ENCODE measurements at regions not wholly inside any gene's neighbourhood (a gene's known extent, or its start where the extent isn't known, plus 50 kb on each side); places are given as distances from the start of the nearest gene placed in this dataset.

DNA sequence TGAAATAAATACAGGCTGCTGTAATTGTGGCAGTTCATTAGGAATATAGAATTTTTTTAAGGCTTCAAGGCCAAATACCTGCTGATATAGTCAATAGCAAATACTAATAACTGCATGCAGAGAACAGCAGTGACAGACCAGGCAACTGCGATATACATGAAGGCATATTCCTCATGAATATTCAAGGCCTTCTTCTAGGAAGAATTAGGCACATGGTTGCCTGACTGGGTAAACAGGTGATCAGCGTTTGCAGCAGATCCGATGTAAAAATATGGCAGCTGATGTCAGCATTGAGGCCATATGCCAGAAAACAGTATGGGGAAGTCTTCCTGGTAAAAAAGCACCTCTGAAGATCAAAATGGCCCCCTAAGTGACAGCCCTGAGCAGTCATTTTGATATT lies 629.7 kb downstream of the UQCRFS1 start:
- no peaks in the 10 kb centered on the region for H3K4me1 ChIP-seq
- peaks cover 0 to 7% (median 0%) of the 10 kb centered on the region in 8 donors for H3K9me3 ChIP-seq
- no peak overlapping the region for H3K4me3 ChIP-seq
- WGBS, 5 donors = 86 to 93% (median 91%) methylated on average over 3 of the region's 3 CpGs
- no peaks in the 10 kb centered on the region for H3K36me3 ChIP-seq
- no peak overlapping the region for H3K27ac ChIP-seq
- DNase-seq = no peak
- TF ChIP-seq, protein P1, sequence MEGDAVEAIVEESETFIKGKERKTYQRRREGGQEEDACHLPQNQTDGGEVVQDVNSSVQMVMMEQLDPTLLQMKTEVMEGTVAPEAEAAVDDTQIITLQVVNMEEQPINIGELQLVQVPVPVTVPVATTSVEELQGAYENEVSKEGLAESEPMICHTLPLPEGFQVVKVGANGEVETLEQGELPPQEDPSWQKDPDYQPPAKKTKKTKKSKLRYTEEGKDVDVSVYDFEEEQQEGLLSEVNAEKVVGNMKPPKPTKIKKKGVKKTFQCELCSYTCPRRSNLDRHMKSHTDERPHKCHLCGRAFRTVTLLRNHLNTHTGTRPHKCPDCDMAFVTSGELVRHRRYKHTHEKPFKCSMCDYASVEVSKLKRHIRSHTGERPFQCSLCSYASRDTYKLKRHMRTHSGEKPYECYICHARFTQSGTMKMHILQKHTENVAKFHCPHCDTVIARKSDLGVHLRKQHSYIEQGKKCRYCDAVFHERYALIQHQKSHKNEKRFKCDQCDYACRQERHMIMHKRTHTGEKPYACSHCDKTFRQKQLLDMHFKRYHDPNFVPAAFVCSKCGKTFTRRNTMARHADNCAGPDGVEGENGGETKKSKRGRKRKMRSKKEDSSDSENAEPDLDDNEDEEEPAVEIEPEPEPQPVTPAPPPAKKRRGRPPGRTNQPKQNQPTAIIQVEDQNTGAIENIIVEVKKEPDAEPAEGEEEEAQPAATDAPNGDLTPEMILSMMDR (IDR thresholded peaks at IDR 0.05 in 8 of 11, conservative IDR thresholded peaks at IDR 0.05 in 3 of 11) = no peak
- TF ChIP-seq POLR2A (IDR thresholded peaks at IDR 0.05) = no peak
- no peak for TF ChIP-seq POLR2AphosphoS5 (IDR thresholded peaks at IDR 0.05)
- no peaks in the 10 kb centered on the region for H3K27me3 ChIP-seq (replicated peaks in 1 of 7)
- intact Hi-C loops (cut with DNase I; ENCODE audit: low total_unique reads) = no loop called here

DNA sequence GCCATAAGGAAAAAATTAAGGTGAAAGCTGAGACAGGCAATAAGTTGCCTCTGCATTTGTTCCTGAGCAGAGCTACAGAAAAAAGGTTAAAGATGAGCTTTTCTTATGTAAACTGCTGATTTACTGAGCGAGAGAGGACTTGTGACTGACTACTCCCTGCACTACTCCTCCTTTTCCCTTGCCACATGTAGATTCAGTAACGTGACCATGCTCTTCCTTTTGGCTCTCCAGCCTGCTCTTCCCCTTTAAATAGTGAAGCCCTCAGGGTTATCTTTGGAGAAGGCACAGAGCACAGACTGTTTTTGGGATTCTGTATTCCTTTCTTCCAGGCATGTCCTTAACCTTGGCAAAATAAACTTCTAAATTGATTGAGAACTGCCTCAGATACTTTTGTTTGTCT lies 630.2 kb downstream of the UQCRFS1 start:
- peaks cover 0 to 7% (median 0%) of the 10 kb centered on the region in 8 donors for H3K9me3 ChIP-seq
- intact Hi-C loops (cut with DNase I; ENCODE audit: low total_unique reads) = no loop called here
- TF ChIP-seq POLR2AphosphoS5 (IDR thresholded peaks at IDR 0.05) = no peak
- TF ChIP-seq POLR2A (IDR thresholded peaks at IDR 0.05) = no peak
- TF ChIP-seq, protein P1 (IDR thresholded peaks at IDR 0.05 in 8 of 11, conservative IDR thresholded peaks at IDR 0.05 in 3 of 11) = no peak
- no peak overlapping the region for H3K4me3 ChIP-seq
- 50 to 74% (median 59%) methylated on average over 2 of the region's 2 CpGs for WGBS, 5 donors
- no peak for DNase-seq
- H3K36me3 ChIP-seq = no peaks in the 10 kb centered on the region
- H3K27me3 ChIP-seq (replicated peaks in 1 of 7) = no peaks in the 10 kb centered on the region
- H3K4me1 ChIP-seq = no peaks in the 10 kb centered on the region
- H3K27ac ChIP-seq = no peak overlapping the region

DNA sequence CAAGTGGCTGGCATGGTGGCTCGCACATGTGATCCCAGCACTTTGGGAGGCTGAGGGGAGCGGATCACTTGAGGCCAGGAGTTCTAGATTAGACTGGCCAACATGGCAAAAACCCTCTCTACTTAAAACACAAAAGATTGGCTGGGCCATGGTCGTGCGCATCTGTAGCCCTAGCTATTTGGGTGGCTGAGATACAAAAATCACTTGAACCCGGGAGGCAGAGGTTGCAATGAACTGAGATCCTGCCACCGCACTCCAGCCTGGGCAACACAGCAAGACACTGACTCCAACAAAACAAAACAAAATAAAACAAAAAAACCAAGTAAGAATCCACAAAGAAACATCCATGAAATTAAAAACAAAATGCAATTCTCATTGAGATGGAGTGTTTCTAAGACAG lies 630.6 kb downstream of the UQCRFS1 start:
- no peak for DNase-seq

DNA sequence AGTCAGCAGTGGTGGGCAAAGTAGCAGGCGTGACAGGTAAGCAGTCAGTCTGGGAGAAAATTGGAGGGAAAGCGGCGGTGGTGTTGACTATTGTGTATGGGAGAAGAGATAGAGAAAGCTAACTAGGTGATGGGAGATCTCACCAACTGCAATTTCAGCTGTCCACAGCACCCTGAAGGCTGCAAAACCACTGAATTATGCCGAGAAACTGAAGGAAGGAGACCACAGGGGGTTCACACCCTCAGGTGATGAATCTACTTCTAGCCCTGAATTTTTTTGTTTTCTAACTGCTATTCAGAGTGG lies 631.5 kb downstream of the UQCRFS1 start:
- Histone ChIP-seq H3K27me3 (replicated peaks in 1 of 7) (no peaks in the 10 kb centered on the region), H3K36me3 (no peaks in the 10 kb centered on the region), H3K4me3 (no peak overlapping the region), H3K4me1 (no peaks in the 10 kb centered on the region), H3K9me3 (peaks cover 0 to 7% (median 0%) of the 10 kb centered on the region in 8 donors), H3K27ac (no peak overlapping the region)
- no peak for TF ChIP-seq POLR2A (IDR thresholded peaks at IDR 0.05)
- TF ChIP-seq, protein P1 (IDR thresholded peaks at IDR 0.05 in 8 of 11, conservative IDR thresholded peaks at IDR 0.05 in 3 of 11) = no peak
- TF ChIP-seq POLR2AphosphoS5 (IDR thresholded peaks at IDR 0.05) = no peak
- 61 to 75% (median 73%) methylated on average over 4 of the region's 4 CpGs for WGBS, 5 donors
- intact Hi-C loops (cut with DNase I; ENCODE audit: low total_unique reads) = no loop called here
- DNase-seq = no peak

More for the DNA sequence above, 630.6 kb downstream of the UQCRFS1 start:
- Histone ChIP-seq H3K27ac (no peak overlapping the region), H3K4me1 (no peaks in the 10 kb centered on the region), H3K36me3 (no peaks in the 10 kb centered on the region), H3K27me3 (replicated peaks in 1 of 7) (no peaks in the 10 kb centered on the region), H3K9me3 (peaks cover 0 to 7% (median 0%) of the 10 kb centered on the region in 8 donors), H3K4me3 (no peak overlapping the region)
- WGBS, 5 donors = 91 to 97% (median 92%) methylated on average over 6 of the region's 6 CpGs
- intact Hi-C loops (cut with DNase I; ENCODE audit: low total_unique reads) = no loop called here
- TF ChIP-seq POLR2AphosphoS5 (IDR thresholded peaks at IDR 0.05) = no peak
- TF ChIP-seq, protein P1 (IDR thresholded peaks at IDR 0.05 in 8 of 11, conservative IDR thresholded peaks at IDR 0.05 in 3 of 11) = no peak
- TF ChIP-seq POLR2A (IDR thresholded peaks at IDR 0.05) = no peak

All from spleen (tissue), 11 donors.